KMS-11 (cell line): ENCODE measurements at regions not wholly inside any gene's neighbourhood (a gene's known extent, or its start where the extent isn't known, plus 50 kb on each side); places are given as distances from the start of the nearest gene placed in this dataset.

Source experiments
- H2AFZ ChIP-seq: fragments of 200-600 bp; sonication (generic); 2 replicates; pipeline ENCODE4 v1.6.1; 2016; ENCODE audit warnings: antibody characterized with exemption, mixed run types, low read depth
- H3K27ac ChIP-seq: fragments of 200-600 bp; sonication (generic); 2 replicates; pipeline ENCODE4 v1.6.1; 2016; ENCODE audit warnings: mild to moderate bottlenecking, mixed run types
- H3K27me3 ChIP-seq: fragments of 200-600 bp; sonication (generic); 2 replicates; pipeline ENCODE4 v1.6.1; 2017; ENCODE audit warnings: mild to moderate bottlenecking, low read depth, mixed run types, moderate library complexity; ENCODE audit not compliant: insufficient read depth
- H3K36me3 ChIP-seq: fragments of 200-600 bp; sonication (generic); 2 replicates; pipeline ENCODE4 v1.6.1; 2017; ENCODE audit warnings: mild to moderate bottlenecking, mixed run types; ENCODE audit not compliant: insufficient read depth
- H3K4me1 ChIP-seq: fragments of 200-600 bp; sonication (generic); 2 replicates; pipeline ENCODE4 v1.6.1; 2016; ENCODE audit warnings: mild to moderate bottlenecking, low read depth, mixed run types; ENCODE audit not compliant: poor library complexity, severe bottlenecking
- H3K4me2 ChIP-seq: fragments of 200-600 bp; sonication (generic); 2 replicates; pipeline ENCODE4 v1.7.0; 2016; ENCODE audit warnings: mild to moderate bottlenecking, mixed run types
- H3K4me3 ChIP-seq: fragments of 200-600 bp; sonication (generic); IDR thresholded peaks from 2 replicates; pipeline ENCODE4 v1.6.1; 2017; ENCODE audit warnings: low read depth, low read length, mixed read lengths; ENCODE audit not compliant: insufficient read depth
- H3K79me2 ChIP-seq: fragments of 200-600 bp; sonication (generic); 2 replicates; pipeline ENCODE4 v1.6.1; 2016; ENCODE audit warnings: low read depth, mixed run types; ENCODE audit not compliant: insufficient read depth
- H3K9ac ChIP-seq: fragments of 200-600 bp; sonication (generic); 2 replicates; pipeline ENCODE4 v1.6.1; 2016; ENCODE audit warnings: mild to moderate bottlenecking, mixed run types
- H4K20me1 ChIP-seq: fragments of 200-600 bp; sonication (generic); 2 replicates; pipeline ENCODE4 v1.6.1; 2016; ENCODE audit warnings: mild to moderate bottlenecking, mixed run types; ENCODE audit not compliant: insufficient read depth
- CTCF ChIP-seq: fragments of 200-600 bp; sonication (generic); conservative IDR thresholded peaks from 2 replicates; pipeline ENCODE4 v1.6.1; 2017; ENCODE audit warnings: low read depth, mild to moderate bottlenecking, antibody characterized with exemption, low read length, moderate library complexity, mixed read lengths

GRCh38 chr4:28755081-28755480 is 1894.4 kb downstream of the STIM2 start:
- Histone ChIP-seq H3K79me2 (no peaks in the 10 kb centered on the region), H3K27ac (no peak overlapping the region), H3K4me1 (no peaks in the 10 kb centered on the region), H3K4me2 (no peak overlapping the region), H3K36me3 (no peaks in the 10 kb centered on the region), H3K27me3 (no peaks in the 10 kb centered on the region), H4K20me1 (no peaks in the 10 kb centered on the region), H3K9ac (no peak overlapping the region), H2AFZ (no peak overlapping the region), H3K4me3 (no peak overlapping the region)
- TF ChIP-seq CTCF = no peak

GRCh38 chr4:28759064-28759463 is 1898.4 kb downstream of the STIM2 start:
- H3K27me3 ChIP-seq = no peaks in the 10 kb centered on the region
- no peak overlapping the region for H3K9ac ChIP-seq
- H3K4me2 ChIP-seq = no peak overlapping the region
- no peak overlapping the region for H2AFZ ChIP-seq
- TF ChIP-seq CTCF = no peak
- no peak overlapping the region for H3K4me3 ChIP-seq
- H3K27ac ChIP-seq = no peak overlapping the region
- H3K36me3 ChIP-seq = no peaks in the 10 kb centered on the region
- H4K20me1 ChIP-seq = no peaks in the 10 kb centered on the region
- H3K79me2 ChIP-seq = no peaks in the 10 kb centered on the region
- H3K4me1 ChIP-seq = no peaks in the 10 kb centered on the region

- H2AFZ ChIP-seq = no peak overlapping the region
- H3K36me3 ChIP-seq = no peaks in the 10 kb centered on the region
- H4K20me1 ChIP-seq = no peaks in the 10 kb centered on the region
- H3K4me1 ChIP-seq = no peaks in the 10 kb centered on the region
- H3K27me3 ChIP-seq = no peaks in the 10 kb centered on the region
- no peak for TF ChIP-seq CTCF
- no peak overlapping the region for H3K9ac ChIP-seq
- H3K27ac ChIP-seq = no peak overlapping the region
- no peak overlapping the region for H3K4me3 ChIP-seq
- H3K4me2 ChIP-seq = no peak overlapping the region
- H3K79me2 ChIP-seq = no peaks in the 10 kb centered on the region
Measured at GRCh38 chr4:28760003-28760402, 1899.4 kb downstream of the STIM2 start.

- H3K4me1 ChIP-seq = no peaks in the 10 kb centered on the region
- H2AFZ ChIP-seq = no peak overlapping the region
- no peak overlapping the region for H3K4me3 ChIP-seq
- H3K27me3 ChIP-seq = no peaks in the 10 kb centered on the region
- TF ChIP-seq CTCF = no peak
- H3K9ac ChIP-seq = no peak overlapping the region
- no peak overlapping the region for H3K4me2 ChIP-seq
- H3K79me2 ChIP-seq = no peaks in the 10 kb centered on the region
- H3K36me3 ChIP-seq = no peaks in the 10 kb centered on the region
- no peaks in the 10 kb centered on the region for H4K20me1 ChIP-seq
- H3K27ac ChIP-seq = no peak overlapping the region
Measured at GRCh38 chr4:28772066-28772465, 1911.4 kb downstream of the STIM2 start.

GRCh38 chr4:28772788-28773187 is 1912.1 kb downstream of the STIM2 start:
- Histone ChIP-seq H2AFZ (no peak overlapping the region), H3K4me1 (no peaks in the 10 kb centered on the region), H3K9ac (no peak overlapping the region), H3K4me3 (no peak overlapping the region), H3K4me2 (no peak overlapping the region), H4K20me1 (no peaks in the 10 kb centered on the region), H3K27me3 (no peaks in the 10 kb centered on the region), H3K36me3 (no peaks in the 10 kb centered on the region), H3K27ac (no peak overlapping the region), H3K79me2 (no peaks in the 10 kb centered on the region)
- TF ChIP-seq CTCF = no peak
